ENCODE measurements at regions not wholly inside any gene's neighbourhood (a gene's known extent, or its start where the extent isn't known, plus 50 kb on each side); places are given as distances from the start of the nearest gene placed in this dataset.

DNA sequence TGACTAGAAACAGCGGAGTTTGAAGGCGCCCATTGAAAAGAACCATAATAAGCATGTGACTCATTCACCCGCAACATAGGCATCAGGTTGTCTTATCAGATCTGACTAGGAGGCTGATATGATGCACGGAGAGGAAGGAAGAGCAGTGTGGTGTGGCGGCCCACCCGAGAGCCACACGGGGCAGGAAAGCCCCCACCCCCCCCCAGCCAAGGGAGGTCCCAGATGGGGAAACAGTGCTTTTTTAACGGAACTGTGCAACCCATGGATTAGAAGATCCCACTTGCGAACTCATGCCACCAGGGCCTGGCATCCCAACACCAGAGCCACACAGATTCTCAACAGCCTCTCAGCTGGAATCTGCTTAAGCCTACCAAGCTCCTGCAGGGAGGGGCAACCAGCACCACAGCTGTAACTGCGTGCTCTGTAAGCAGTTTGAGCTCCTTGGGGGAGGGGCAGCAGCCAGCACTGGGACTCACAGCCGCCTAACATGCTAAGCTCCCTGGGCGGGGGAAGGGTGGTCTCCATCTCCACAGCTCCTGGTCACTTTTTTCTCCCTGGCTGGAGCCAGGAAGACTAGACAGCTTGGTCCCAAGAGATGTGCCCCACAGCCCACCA is 466.2 kb downstream of the PDGFC start:
- intact Hi-C loops (cut with DNase I), result no loop called here

GRCh38 chr4:156503119-156503518 is 468.5 kb downstream of the PDGFC start:
- intact Hi-C loops (cut with DNase I), result no loop called here
- no peaks in the 10 kb centered on the region for H3K9me3 ChIP-seq
- no peak overlapping the region for H3K4me3 ChIP-seq
- H3K4me1 ChIP-seq, result no peaks in the 10 kb centered on the region
- no peaks in the 10 kb centered on the region for H3K27me3 ChIP-seq
- no peak overlapping the region for H3K27ac ChIP-seq
- no peak for DNase-seq
- no peaks in the 10 kb centered on the region for H3K36me3 ChIP-seq (replicated peaks in 1 of 2; ENCODE audit: insufficient read depth in 1 of 2, low read depth in 2 of 2)
- no peak for ATAC-seq
- no peak for TF ChIP-seq POLR2A (IDR thresholded peaks at IDR 0.05)
- no peak for TF ChIP-seq CTCF (IDR thresholded peaks at IDR 0.05)
- 15 to 30% methylated on average over 3 of the region's 3 CpGs for WGBS, 2 donors

More for the DNA sequence above, 466.2 kb downstream of the PDGFC start:
- H3K9me3 ChIP-seq, result no peaks in the 10 kb centered on the region
- DNase-seq (no peak), ATAC-seq (no peak)
- H3K27ac ChIP-seq, result no peak overlapping the region
- 75 to 93% methylated on average over 9 to 12 of the region's 12 CpGs for WGBS, 2 donors
- no peaks in the 10 kb centered on the region for H3K36me3 ChIP-seq (replicated peaks in 1 of 2; ENCODE audit: insufficient read depth in 1 of 2, low read depth in 2 of 2)
- no peak for TF ChIP-seq CTCF (IDR thresholded peaks at IDR 0.05)
- TF ChIP-seq POLR2A (IDR thresholded peaks at IDR 0.05), result no peak
- no peaks in the 10 kb centered on the region for H3K4me1 ChIP-seq
- no peaks in the 10 kb centered on the region for H3K27me3 ChIP-seq
- no peak overlapping the region for H3K4me3 ChIP-seq

DNA sequence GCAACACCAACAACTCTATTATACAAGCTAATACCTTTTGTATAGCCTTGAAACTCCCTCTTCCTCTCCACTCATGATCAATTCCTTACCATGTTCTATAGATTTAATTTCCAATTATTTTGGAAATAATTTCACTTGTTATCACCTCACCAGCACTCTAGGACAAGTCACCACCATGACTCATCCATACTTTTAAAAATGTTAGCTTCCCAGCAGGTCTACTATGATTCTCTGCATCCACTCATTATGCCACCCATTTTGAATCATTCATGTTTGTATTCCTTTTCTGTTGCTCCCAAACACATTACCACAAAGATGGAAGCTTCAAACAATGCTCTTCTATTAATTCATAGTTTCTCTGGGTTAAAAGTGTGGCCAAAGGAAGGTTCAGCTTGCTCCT is 469.6 kb downstream of the PDGFC start:
- Histone ChIP-seq H3K4me1 (no peaks in the 10 kb centered on the region), H3K36me3 (replicated peaks in 1 of 2; ENCODE audit: insufficient read depth in 1 of 2, low read depth in 2 of 2) (no peaks in the 10 kb centered on the region), H3K9me3 (no peaks in the 10 kb centered on the region), H3K27me3 (no peaks in the 10 kb centered on the region), H3K4me3 (no peak overlapping the region), H3K27ac (no peak overlapping the region)
- TF ChIP-seq CTCF (IDR thresholded peaks at IDR 0.05) (no peak), POLR2A (IDR thresholded peaks at IDR 0.05) (no peak)
- no peak for DNase-seq
- intact Hi-C loops (cut with DNase I), result no loop called here
- no peak for ATAC-seq

- Histone ChIP-seq H3K27me3 (no peaks in the 10 kb centered on the region), H3K9me3 (no peaks in the 10 kb centered on the region), H3K4me1 (no peaks in the 10 kb centered on the region), H3K4me3 (no peak overlapping the region), H3K36me3 (replicated peaks in 1 of 2; ENCODE audit: insufficient read depth in 1 of 2, low read depth in 2 of 2) (no peaks in the 10 kb centered on the region), H3K27ac (no peak overlapping the region)
- DNase-seq (no peak), ATAC-seq (no peak)
- WGBS, 2 donors, result 91 to 99% methylated on average over 2 of the region's 2 CpGs
- TF ChIP-seq POLR2A (IDR thresholded peaks at IDR 0.05), result no peak
- intact Hi-C loops (cut with DNase I), result no loop called here
Measured at GRCh38 chr4:156499684-156500083, 471.9 kb downstream of the PDGFC start.

- 76 to 88% methylated on average over 6 of the region's 6 CpGs for WGBS, 2 donors
- Histone ChIP-seq H3K36me3 (replicated peaks in 1 of 2; ENCODE audit: insufficient read depth in 1 of 2, low read depth in 2 of 2) (no peaks in the 10 kb centered on the region), H3K9me3 (no peaks in the 10 kb centered on the region), H3K4me3 (no peak overlapping the region), H3K27ac (no peak overlapping the region), H3K4me1 (no peaks in the 10 kb centered on the region), H3K27me3 (no peaks in the 10 kb centered on the region)
- DNase-seq (no peak), ATAC-seq (no peak)
- intact Hi-C loops (cut with DNase I), result no loop called here
- no peak for TF ChIP-seq CTCF (IDR thresholded peaks at IDR 0.05)
- no peak for TF ChIP-seq POLR2A (IDR thresholded peaks at IDR 0.05)
Measured at GRCh38 chr4:156497486-156497885, 474.1 kb downstream of the PDGFC start.

Measured in body of pancreas (tissue), 4 donors.